ENCODE measurements at regions not wholly inside any gene's neighbourhood (a gene's known extent, or its start where the extent isn't known, plus 50 kb on each side); places are given as distances from the start of the nearest gene placed in this dataset.

GRCh38 chr4:38189445-38189844 is 229.2 kb downstream of the PTTG2 start:
- no peak for DNase-seq

GRCh38 chr4:38190717-38191178 is 230.6 kb downstream of the PTTG2 start:
- DNase-seq, result no peak

GRCh38 chr4:38192516-38192915 is 232.3 kb downstream of the PTTG2 start:
- DNase-seq, result no peak

GRCh38 chr4:38193236-38193863 is 233.2 kb downstream of the PTTG2 start:
- DNase-seq, result no peak

- DNase-seq, result no peak
Measured at GRCh38 chr4:38194047-38194602, 233.9 kb downstream of the PTTG2 start.

- DNase-seq, result no peak
Measured at GRCh38 chr4:38195486-38195885, 235.3 kb downstream of the PTTG2 start.

GRCh38 chr4:38195911-38196310 is 235.7 kb downstream of the PTTG2 start:
- no peak for DNase-seq

GRCh38 chr4:38202242-38202641 is 242.0 kb downstream of the PTTG2 start:
- DNase-seq, result no peak

GRCh38 chr4:38203609-38204008 is 243.4 kb downstream of the PTTG2 start:
- DNase-seq, result no peak

- no peak for DNase-seq
Measured at GRCh38 chr4:38204339-38205035, 244.3 kb downstream of the PTTG2 start.

- no peak for DNase-seq
Measured at GRCh38 chr4:38205261-38205660, 245.1 kb downstream of the PTTG2 start.

GRCh38 chr4:38207110-38207457 is 246.9 kb downstream of the PTTG2 start:
- no peak for DNase-seq

- DNase-seq, result no peak
Measured at GRCh38 chr4:38209654-38210053, 249.5 kb downstream of the PTTG2 start.

GRCh38 chr4:38210396-38211114 is 250.4 kb downstream of the PTTG2 start:
- no peak for DNase-seq

GRCh38 chr4:38211885-38212284 is 251.7 kb downstream of the PTTG2 start:
- DNase-seq, result no peak

- DNase-seq, result no peak
Measured at GRCh38 chr4:38213083-38213805, 253.0 kb downstream of the PTTG2 start.

GRCh38 chr4:38222892-38223291 is 262.7 kb downstream of the PTTG2 start:
- no peak for DNase-seq

- DNase-seq, result no peak
Measured at GRCh38 chr4:38223306-38223705, 263.1 kb downstream of the PTTG2 start.

- DNase-seq, result no peak
Measured at GRCh38 chr4:38223782-38224236, 263.6 kb downstream of the PTTG2 start.

- no peak for DNase-seq
Measured at GRCh38 chr4:38224850-38225249, 264.7 kb downstream of the PTTG2 start.

- no peak for DNase-seq
Measured at GRCh38 chr4:38226170-38226569, 266.0 kb downstream of the PTTG2 start.

GRCh38 chr4:38230121-38230801 is 270.1 kb downstream of the PTTG2 start:
- DNase-seq, result no peak

Data from NCI-H1417 treated with DMSO at 0.1 percent for 48 hours (cell line).